H1 (cell line): ENCODE measurements at regions not wholly inside any gene's neighbourhood (a gene's known extent, or its start where the extent isn't known, plus 50 kb on each side); places are given as distances from the start of the nearest gene placed in this dataset.

ENCODE experiments used
- CBX5 ChIP-seq: fragments of 300-800, 300-1000 bp; sonication (generic); IDR thresholded peaks from 2 replicates; pipeline ENCODE4 v1.7.1; 2016; ENCODE audit warnings: antibody characterized with exemption, low read length, low read depth
- EP300 ChIP-seq, 2 experiments: IDR thresholded peaks; 1 replicate in 1 of 2; 2 replicates in 1 of 2; pipeline ENCODE4 v1.6.1; 2011 to 2012; ENCODE audit warnings: low read depth in 2 of 2, low read length in 2 of 2, mild to moderate bottlenecking in 2 of 2, borderline replicate concordance in 1 of 2, inconsistent platforms in 1 of 2, moderate library complexity in 1 of 2
- JUND ChIP-seq: IDR thresholded peaks from 2 replicates; pipeline ENCODE4 v1.6.1; 2011; ENCODE audit warnings: mild to moderate bottlenecking, improper control_type of control experiment, low read length
- POLR2A ChIP-seq, 2 experiments: IDR thresholded peaks; 1 replicate in 1 of 2; 2 replicates in 1 of 2; pipeline ENCODE4 v1.6.1; 2011; ENCODE audit warnings: low read depth in 2 of 2, low read length in 2 of 2, mild to moderate bottlenecking in 2 of 2; ENCODE audit errors: control extremely low read depth in 1 of 2
- TCF12 ChIP-seq: IDR thresholded peaks from 2 replicates; pipeline ENCODE4 v1.6.1; 2011; ENCODE audit warnings: low read depth, mild to moderate bottlenecking, low read length
- TF ChIP-seq, protein P1 (sequence below), 3 experiments: IDR thresholded peaks; 1 replicate in 2 of 3; 2 replicates in 1 of 3; pipeline versions ENCODE4 v1.5.1 to v1.6.1; 2011; ENCODE audit warnings: low read length in 3 of 3, mild to moderate bottlenecking in 3 of 3, inconsistent platforms in 2 of 3, low read depth in 1 of 3, moderate library complexity in 1 of 3; ENCODE audit not compliant: insufficient read depth in 1 of 3; ENCODE audit errors: control extremely low read depth in 1 of 3

DNA sequence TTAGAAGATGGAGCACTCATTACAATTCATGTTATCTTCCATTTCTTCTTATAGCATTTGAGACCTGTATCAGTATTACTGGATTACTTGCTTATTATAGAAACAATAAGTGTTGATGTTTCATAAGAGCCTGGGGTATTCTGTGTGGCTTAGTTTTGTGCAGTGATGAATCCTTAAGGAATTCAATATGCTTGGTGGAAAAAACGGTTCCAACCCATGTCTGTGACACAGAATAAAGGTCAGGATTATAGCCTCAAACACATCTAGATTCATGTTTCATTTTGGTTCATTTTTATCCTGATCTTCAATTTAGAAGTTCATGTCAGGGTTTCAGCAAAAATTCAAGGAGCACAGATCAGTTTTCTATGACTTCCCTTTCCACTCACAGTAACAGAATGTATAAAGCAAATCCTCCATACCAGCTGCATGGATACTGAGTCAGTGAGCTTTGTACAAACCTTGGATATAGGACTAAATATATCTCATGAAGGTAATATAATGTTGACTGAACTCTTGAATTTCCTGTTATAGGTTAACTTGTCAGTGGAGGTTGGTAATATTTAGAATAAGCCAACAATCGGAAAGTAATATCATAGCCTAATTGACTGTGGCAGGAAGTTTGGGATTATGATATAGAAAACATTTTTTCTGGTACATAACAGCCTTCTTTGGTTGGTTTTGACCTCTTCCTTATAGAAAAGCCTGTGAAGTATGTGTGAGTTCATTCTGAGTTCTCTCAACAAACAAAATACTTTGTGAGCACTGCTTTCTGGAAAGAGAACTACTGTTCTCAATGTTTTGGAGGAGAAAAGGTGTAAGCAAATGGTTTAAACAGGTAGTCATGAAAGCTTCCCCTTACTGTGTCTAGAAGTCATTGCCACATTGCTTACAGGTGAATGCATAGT lies 218.2 kb upstream of the TPM1 start:
- TF ChIP-seq JUND (no peak), POLR2A (IDR thresholded peaks at IDR 0.05; ENCODE audit: control extremely low read depth in 1 of 2, low read depth in 2 of 2, low read length in 2 of 2) (no peak), TCF12 (no peak), EP300 (IDR thresholded peaks at IDR 0.05; ENCODE audit: borderline replicate concordance in 1 of 2, low read depth in 2 of 2, low read length in 2 of 2) (no peak), CBX5 (no peak)
- TF ChIP-seq, protein P1, sequence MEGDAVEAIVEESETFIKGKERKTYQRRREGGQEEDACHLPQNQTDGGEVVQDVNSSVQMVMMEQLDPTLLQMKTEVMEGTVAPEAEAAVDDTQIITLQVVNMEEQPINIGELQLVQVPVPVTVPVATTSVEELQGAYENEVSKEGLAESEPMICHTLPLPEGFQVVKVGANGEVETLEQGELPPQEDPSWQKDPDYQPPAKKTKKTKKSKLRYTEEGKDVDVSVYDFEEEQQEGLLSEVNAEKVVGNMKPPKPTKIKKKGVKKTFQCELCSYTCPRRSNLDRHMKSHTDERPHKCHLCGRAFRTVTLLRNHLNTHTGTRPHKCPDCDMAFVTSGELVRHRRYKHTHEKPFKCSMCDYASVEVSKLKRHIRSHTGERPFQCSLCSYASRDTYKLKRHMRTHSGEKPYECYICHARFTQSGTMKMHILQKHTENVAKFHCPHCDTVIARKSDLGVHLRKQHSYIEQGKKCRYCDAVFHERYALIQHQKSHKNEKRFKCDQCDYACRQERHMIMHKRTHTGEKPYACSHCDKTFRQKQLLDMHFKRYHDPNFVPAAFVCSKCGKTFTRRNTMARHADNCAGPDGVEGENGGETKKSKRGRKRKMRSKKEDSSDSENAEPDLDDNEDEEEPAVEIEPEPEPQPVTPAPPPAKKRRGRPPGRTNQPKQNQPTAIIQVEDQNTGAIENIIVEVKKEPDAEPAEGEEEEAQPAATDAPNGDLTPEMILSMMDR (IDR thresholded peaks at IDR 0.05; ENCODE audit: control extremely low read depth in 1 of 3, insufficient read depth in 1 of 3, low read depth in 1 of 3, low read length in 3 of 3) = no peak
